GM18951 (cell line): ENCODE measurements at regions not wholly inside any gene's neighbourhood (a gene's known extent, or its start where the extent isn't known, plus 50 kb on each side); places are given as distances from the start of the nearest gene placed in this dataset.
"Not testable (repeated sequence)": the region's sequence is repeated elsewhere in the genome, so short reads cannot be mapped to it uniquely, and the experiment has no call there.

ENCODE experiments used
- POLR2A ChIP-seq: IDR thresholded peaks from 4 replicates; pipeline ENCODE4 v1.6.1; 2011; ENCODE audit warnings: mild to moderate bottlenecking; ENCODE audit not compliant: insufficient read length, insufficient read depth; ENCODE audit errors: extremely low read depth
- in situ Hi-C: fragments of 300-500 bp; cut with MboI; formaldehyde crosslinking; loops from one replicate; pipeline ENCODE4 v1.12.0; 2022; ENCODE audit warnings: low sequenced_read_pairs, mixed read lengths, inconsistent platforms; ENCODE audit not compliant: unreplicated experiment

- no peak for TF ChIP-seq POLR2A
- in situ Hi-C loops, result no loop called here
These were observed 492.8 kb upstream of the PROK2 start for GRCh38 chr3:72277710-72278109.

GRCh38 chr3:72276806-72277205 is 491.9 kb upstream of the PROK2 start:
- no peak for TF ChIP-seq POLR2A
- in situ Hi-C loops, result no loop called here

GRCh38 chr3:72275331-72275751 is 490.4 kb upstream of the PROK2 start:
- no peak for TF ChIP-seq POLR2A
- in situ Hi-C loops, result no loop called here

GRCh38 chr3:72274493-72275330 is 489.8 kb upstream of the PROK2 start:
- TF ChIP-seq POLR2A, result no peak
- in situ Hi-C loops, result no loop called here

- TF ChIP-seq POLR2A, result no peak
- in situ Hi-C loops, result no loop called here
These were observed 488.7 kb upstream of the PROK2 start for GRCh38 chr3:72273615-72274014.

GRCh38 chr3:72272356-72272755 is 487.4 kb upstream of the PROK2 start:
- in situ Hi-C loops, result no loop called here

GRCh38 chr3:72271923-72272322 is 487.0 kb upstream of the PROK2 start:
- no peak for TF ChIP-seq POLR2A
- in situ Hi-C loops, result no loop called here

More at GRCh38 chr3:72272356-72272755, 487.4 kb upstream of the PROK2 start:
- TF ChIP-seq POLR2A, result no peak

GRCh38 chr3:72271216-72271615 is 486.3 kb upstream of the PROK2 start:
- TF ChIP-seq POLR2A, result no peak
- in situ Hi-C loops, result no loop called here

GRCh38 chr3:72270730-72271129 is 485.8 kb upstream of the PROK2 start:
- in situ Hi-C loops, result no loop called here

GRCh38 chr3:72270072-72270681 is 485.2 kb upstream of the PROK2 start:
- TF ChIP-seq POLR2A, result no peak
- in situ Hi-C loops, result no loop called here

More at GRCh38 chr3:72270730-72271129, 485.8 kb upstream of the PROK2 start:
- TF ChIP-seq POLR2A, result no peak

GRCh38 chr3:72269475-72269874 is 484.5 kb upstream of the PROK2 start:
- TF ChIP-seq POLR2A, result no peak
- in situ Hi-C loops, result no loop called here

GRCh38 chr3:72266921-72267524 is 482.1 kb upstream of the PROK2 start:
- in situ Hi-C loops, result not testable (repeated sequence)

GRCh38 chr3:72266016-72266370 is 481.0 kb upstream of the PROK2 start:
- in situ Hi-C loops, result no loop called here
- no peak for TF ChIP-seq POLR2A
